IMR-90 (cell line): ENCODE measurements at regions not wholly inside any gene's neighbourhood (a gene's known extent, or its start where the extent isn't known, plus 50 kb on each side); places are given as distances from the start of the nearest gene placed in this dataset.

Experiments used
- CEBPB ChIP-seq: IDR thresholded peaks from 2 replicates; pipeline ENCODE4 v1.6.1; 2012; ENCODE audit warnings: low read depth, low read length, improper control_type of control experiment
- FOS ChIP-seq: fragments of 150-350 bp; IDR thresholded peaks from 2 replicates; pipeline ENCODE4 v1.6.1; 2016; ENCODE audit warnings: low read depth, low read length
- MAFK ChIP-seq: IDR thresholded peaks from 2 replicates; pipeline ENCODE4 v1.6.1; 2012; ENCODE audit warnings: low read depth, low read length, improper control_type of control experiment
- POLR2A ChIP-seq: IDR thresholded peaks from 2 replicates; pipeline ENCODE4 v1.6.1; 2012; ENCODE audit warnings: mild to moderate bottlenecking, low read depth, low read length
- RAD21 ChIP-seq: IDR thresholded peaks from 2 replicates; pipeline ENCODE4 v1.6.1; 2012; ENCODE audit warnings: low read length, improper control_type of control experiment
- SMC3 ChIP-seq: fragments of 150-350 bp; IDR thresholded peaks from 2 replicates; pipeline ENCODE4 v1.6.1; 2016; ENCODE audit warnings: low read depth, mild to moderate bottlenecking, antibody characterized with exemption, low read length, moderate library complexity
- TF ChIP-seq, protein P1 (sequence below): conservative IDR thresholded peaks from 2 replicates; pipeline ENCODE4 v1.5.1; 2012; ENCODE audit warnings: mild to moderate bottlenecking, low read depth, low read length, improper control_type of control experiment
- TF ChIP-seq, protein P2 (sequence below): fragments of 150-350 bp; IDR thresholded peaks from 2 replicates; pipeline ENCODE4 v1.6.1; 2016; ENCODE audit warnings: low read depth, mild to moderate bottlenecking, low read length, moderate library complexity, borderline replicate concordance

- TF ChIP-seq RAD21 (no peak), CEBPB (no peak), FOS (no peak), POLR2A (no peak), MAFK (no peak), SMC3 (no peak)
- TF ChIP-seq, protein P1, sequence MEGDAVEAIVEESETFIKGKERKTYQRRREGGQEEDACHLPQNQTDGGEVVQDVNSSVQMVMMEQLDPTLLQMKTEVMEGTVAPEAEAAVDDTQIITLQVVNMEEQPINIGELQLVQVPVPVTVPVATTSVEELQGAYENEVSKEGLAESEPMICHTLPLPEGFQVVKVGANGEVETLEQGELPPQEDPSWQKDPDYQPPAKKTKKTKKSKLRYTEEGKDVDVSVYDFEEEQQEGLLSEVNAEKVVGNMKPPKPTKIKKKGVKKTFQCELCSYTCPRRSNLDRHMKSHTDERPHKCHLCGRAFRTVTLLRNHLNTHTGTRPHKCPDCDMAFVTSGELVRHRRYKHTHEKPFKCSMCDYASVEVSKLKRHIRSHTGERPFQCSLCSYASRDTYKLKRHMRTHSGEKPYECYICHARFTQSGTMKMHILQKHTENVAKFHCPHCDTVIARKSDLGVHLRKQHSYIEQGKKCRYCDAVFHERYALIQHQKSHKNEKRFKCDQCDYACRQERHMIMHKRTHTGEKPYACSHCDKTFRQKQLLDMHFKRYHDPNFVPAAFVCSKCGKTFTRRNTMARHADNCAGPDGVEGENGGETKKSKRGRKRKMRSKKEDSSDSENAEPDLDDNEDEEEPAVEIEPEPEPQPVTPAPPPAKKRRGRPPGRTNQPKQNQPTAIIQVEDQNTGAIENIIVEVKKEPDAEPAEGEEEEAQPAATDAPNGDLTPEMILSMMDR, result no peak
- TF ChIP-seq, protein P2, sequence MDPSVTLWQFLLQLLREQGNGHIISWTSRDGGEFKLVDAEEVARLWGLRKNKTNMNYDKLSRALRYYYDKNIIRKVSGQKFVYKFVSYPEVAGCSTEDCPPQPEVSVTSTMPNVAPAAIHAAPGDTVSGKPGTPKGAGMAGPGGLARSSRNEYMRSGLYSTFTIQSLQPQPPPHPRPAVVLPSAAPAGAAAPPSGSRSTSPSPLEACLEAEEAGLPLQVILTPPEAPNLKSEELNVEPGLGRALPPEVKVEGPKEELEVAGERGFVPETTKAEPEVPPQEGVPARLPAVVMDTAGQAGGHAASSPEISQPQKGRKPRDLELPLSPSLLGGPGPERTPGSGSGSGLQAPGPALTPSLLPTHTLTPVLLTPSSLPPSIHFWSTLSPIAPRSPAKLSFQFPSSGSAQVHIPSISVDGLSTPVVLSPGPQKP, result no peak
These were observed 757.8 kb upstream of the CXADR start for GRCh38 chr21:16755061-16755460.
